SK-N-SH (cell line): ENCODE measurements at regions not wholly inside any gene's neighbourhood (a gene's known extent, or its start where the extent isn't known, plus 50 kb on each side); places are given as distances from the start of the nearest gene placed in this dataset.

ENCODE experiments used
- CTCF ChIA-PET: fragments of 300-600, 350-600 bp; formaldehyde crosslinking; extraction: SDS; loops from one replicate; lab custom pipeline; 2021; lab: Yijun Ruan, JAX
- POLR2A ChIA-PET: fragments of 350-600 bp; sonication (Branson Sonifier 250); formaldehyde crosslinking; extraction: SDS; loops from one replicate; lab custom pipeline; 2020; ENCODE audit warnings: antibody characterized with exemption, inconsistent platforms; lab: Yijun Ruan, JAX
- DNase-seq: peaks from one replicate; pipeline ENCODE4 v3.0.0; 2012
- H2AFZ ChIP-seq: fragments of 200-600 bp; sonication (generic); 2 replicates; pipeline ENCODE4 v1.8.1; 2016; ENCODE audit warnings: antibody characterized with exemption, mild to moderate bottlenecking, low read depth
- H3F3A ChIP-seq: fragments of 200-600 bp; sonication (generic); replicated peaks from 2 replicates; pipeline ENCODE3; 2016; ENCODE audit warnings: antibody characterized with exemption, mild to moderate bottlenecking; ENCODE audit not compliant: insufficient read depth
- H3K27ac ChIP-seq, 2 experiments: fragments of 200-500 bp in 1 of 2; fragments of 200-600 bp in 1 of 2; sonication (Bioruptor generic) in 1 of 2; sonication (generic), shearing (Covaris generic) in 1 of 2; 2 replicates each; pipeline versions ENCODE4 v1.5.1 to v1.6.1; 2014 to 2016; ENCODE audit warnings: low read depth in 2 of 2, inconsistent platforms in 1 of 2, low read length in 1 of 2, mild to moderate bottlenecking in 1 of 2, mixed read lengths in 1 of 2
- H3K27me3 ChIP-seq: fragments of 200-600 bp; sonication (generic), shearing (Covaris generic); 2 replicates; pipeline ENCODE4 v1.6.1; 2016; ENCODE audit warnings: mixed run types; ENCODE audit not compliant: insufficient read depth
- H3K36me3 ChIP-seq, 2 experiments: fragments of 200-500 bp in 1 of 2; fragments of 200-600 bp in 1 of 2; sonication (Bioruptor generic) in 1 of 2; sonication (generic) in 1 of 2; replicated peaks in 1 of 2; 2 replicates each; pipeline versions ENCODE3 to v1.5.1; 2014 to 2016; ENCODE audit warnings: low read length in 1 of 2, mild to moderate bottlenecking in 1 of 2; ENCODE audit not compliant: insufficient read depth in 2 of 2, control insufficient read depth in 1 of 2
- H3K4me1 ChIP-seq, 2 experiments: fragments of 200-500 bp in 1 of 2; fragments of 200-600 bp in 1 of 2; sonication (Bioruptor generic) in 1 of 2; sonication (generic), shearing (Covaris generic) in 1 of 2; 2 replicates each; pipeline versions ENCODE4 v1.5.1 to v1.6.1; 2014 to 2016; ENCODE audit warnings: low read depth in 1 of 2, low read length in 1 of 2, mixed run types in 1 of 2; ENCODE audit not compliant: insufficient read depth in 2 of 2, control insufficient read depth in 1 of 2
- H3K4me2 ChIP-seq: fragments of 200-600 bp; sonication (generic), shearing (Covaris generic); 2 replicates; pipeline ENCODE4 v1.6.1; 2017; ENCODE audit warnings: mixed run types
- H3K4me3 ChIP-seq, 2 experiments: fragments of 200-500 bp in 1 of 2; fragments of 200-600 bp in 1 of 2; sonication (Bioruptor generic) in 1 of 2; sonication (generic), shearing (Covaris generic) in 1 of 2; 2 replicates each; pipeline versions ENCODE4 v1.5.1 to v1.8.1; 2014 to 2016; ENCODE audit warnings: low read depth in 2 of 2, inconsistent platforms in 1 of 2, low read length in 1 of 2, mild to moderate bottlenecking in 1 of 2, mixed read lengths in 1 of 2, moderate library complexity in 1 of 2
- H3K79me2 ChIP-seq: fragments of 200-600 bp; sonication (generic); 2 replicates; pipeline ENCODE4 v1.8.1; 2017; ENCODE audit warnings: mild to moderate bottlenecking; ENCODE audit not compliant: insufficient read depth
- H3K9ac ChIP-seq: fragments of 200-600 bp; sonication (generic); 2 replicates; pipeline ENCODE4 v1.6.1; 2017; ENCODE audit warnings: mixed run types
- H3K9me2 ChIP-seq: fragments of 200-600 bp; sonication (generic); 2 replicates; pipeline ENCODE4 v1.6.1; 2017; ENCODE audit warnings: mixed run types
- H3K9me3 ChIP-seq: fragments of 200-600 bp; sonication (generic); 2 replicates; pipeline ENCODE4 v1.6.1; 2017; ENCODE audit warnings: mixed run types, mild to moderate bottlenecking, moderate library complexity
- H4K20me1 ChIP-seq: fragments of 200-600 bp; sonication (generic); 2 replicates; pipeline ENCODE4 v1.6.1; 2017; ENCODE audit warnings: mild to moderate bottlenecking, mixed run types; ENCODE audit not compliant: insufficient read depth
- CHD2 ChIP-seq: fragments of 150-350 bp; IDR thresholded peaks from 2 replicates; pipeline ENCODE4 v1.6.1; 2018; ENCODE audit warnings: low read length; ENCODE audit not compliant: partially characterized antibody
- EZH2phosphoT487 ChIP-seq: fragments of 200-600 bp; sonication (generic); IDR thresholded peaks from 2 replicates; pipeline ENCODE4 v1.6.1; 2017; ENCODE audit warnings: low read depth, mixed run types, mild to moderate bottlenecking, antibody characterized with exemption, moderate library complexity, borderline replicate concordance
- FOSL2 ChIP-seq: IDR thresholded peaks from 2 replicates; pipeline ENCODE4 v1.4.0; 2012; ENCODE audit warnings: low read depth, mild to moderate bottlenecking, moderate library complexity, borderline replicate concordance
- GABPA ChIP-seq: IDR thresholded peaks from 2 replicates; pipeline ENCODE4 v1.4.0; 2012; ENCODE audit warnings: low read depth, mild to moderate bottlenecking
- GATA2 ChIP-seq: sonication (generic); formaldehyde crosslinking; IDR thresholded peaks from 2 replicates; pipeline ENCODE4 v1.5.0; 2020; ENCODE audit warnings: mild to moderate bottlenecking, missing genetic modification reagents
- IRF3 ChIP-seq: fragments of 150-350 bp; IDR thresholded peaks from 2 replicates; pipeline ENCODE4 v1.6.1; 2016; ENCODE audit warnings: mild to moderate bottlenecking, low read depth, low read length
- JUND ChIP-seq: IDR thresholded peaks from 2 replicates; pipeline ENCODE4 v1.4.0; 2012
- MAX ChIP-seq: IDR thresholded peaks from 2 replicates; pipeline ENCODE4 v1.4.0; 2012; ENCODE audit warnings: low read depth
- MEF2A ChIP-seq: IDR thresholded peaks from 2 replicates; pipeline ENCODE4 v1.4.0; 2012; ENCODE audit warnings: low read depth, borderline replicate concordance
- MXI1 ChIP-seq: IDR thresholded peaks from 2 replicates; pipeline ENCODE4 v1.6.1; 2012; ENCODE audit warnings: mild to moderate bottlenecking, low read depth, low read length, improper control_type of control experiment
- POLR2AphosphoS5 ChIP-seq: IDR thresholded peaks from 2 replicates; pipeline ENCODE4 v1.6.1; 2012; ENCODE audit warnings: low read depth, low read length
- RCOR1 ChIP-seq: fragments of 150-350 bp; IDR thresholded peaks from 2 replicates; pipeline ENCODE4 v1.6.1; 2017; ENCODE audit warnings: antibody characterized with exemption, low read length
- REST ChIP-seq: IDR thresholded peaks from 2 replicates; pipeline ENCODE4 v1.6.1; 2012; ENCODE audit warnings: mild to moderate bottlenecking, low read depth, low read length, moderate library complexity
- SIN3A ChIP-seq: IDR thresholded peaks from 2 replicates; pipeline ENCODE4 v1.6.1; 2012; ENCODE audit warnings: low read depth, mild to moderate bottlenecking, low read length, moderate library complexity, borderline replicate concordance
- SMC3 ChIP-seq: IDR thresholded peaks from 2 replicates; pipeline ENCODE4 v1.6.1; 2012; ENCODE audit warnings: low read depth, low read length, improper control_type of control experiment
- TAF1 ChIP-seq: IDR thresholded peaks from 2 replicates; pipeline ENCODE4 v1.6.1; 2012; ENCODE audit warnings: low read depth, mild to moderate bottlenecking, low read length, moderate library complexity, borderline replicate concordance
- TEAD4 ChIP-seq: IDR thresholded peaks from 2 replicates; pipeline ENCODE4 v1.4.0; 2012; ENCODE audit warnings: mild to moderate bottlenecking, borderline replicate concordance; ENCODE audit not compliant: insufficient read depth
- WGBS: methylation state at CpG from one replicate; pipeline ENCODE4 v1.1.6; 2017; ENCODE audit warnings: low lambda C conversion rate; 5-methylcytosine and 5-hydroxymethylcytosine counted together
- TF ChIP-seq, protein P1 (sequence below): IDR thresholded peaks from 2 replicates; pipeline ENCODE4 v1.4.0; 2012; ENCODE audit warnings: low read depth, borderline replicate concordance

GRCh38 chr1:219488275-219488674 is 124.6 kb downstream of the ZC3H11B start (continued):
- TF ChIP-seq GATA2: no peak
- no peak for TF ChIP-seq TEAD4
- no peak for TF ChIP-seq POLR2AphosphoS5
- TF ChIP-seq SMC3: no peak
- TF ChIP-seq GABPA: no peak
- TF ChIP-seq IRF3: no peak
- TF ChIP-seq, protein P1, sequence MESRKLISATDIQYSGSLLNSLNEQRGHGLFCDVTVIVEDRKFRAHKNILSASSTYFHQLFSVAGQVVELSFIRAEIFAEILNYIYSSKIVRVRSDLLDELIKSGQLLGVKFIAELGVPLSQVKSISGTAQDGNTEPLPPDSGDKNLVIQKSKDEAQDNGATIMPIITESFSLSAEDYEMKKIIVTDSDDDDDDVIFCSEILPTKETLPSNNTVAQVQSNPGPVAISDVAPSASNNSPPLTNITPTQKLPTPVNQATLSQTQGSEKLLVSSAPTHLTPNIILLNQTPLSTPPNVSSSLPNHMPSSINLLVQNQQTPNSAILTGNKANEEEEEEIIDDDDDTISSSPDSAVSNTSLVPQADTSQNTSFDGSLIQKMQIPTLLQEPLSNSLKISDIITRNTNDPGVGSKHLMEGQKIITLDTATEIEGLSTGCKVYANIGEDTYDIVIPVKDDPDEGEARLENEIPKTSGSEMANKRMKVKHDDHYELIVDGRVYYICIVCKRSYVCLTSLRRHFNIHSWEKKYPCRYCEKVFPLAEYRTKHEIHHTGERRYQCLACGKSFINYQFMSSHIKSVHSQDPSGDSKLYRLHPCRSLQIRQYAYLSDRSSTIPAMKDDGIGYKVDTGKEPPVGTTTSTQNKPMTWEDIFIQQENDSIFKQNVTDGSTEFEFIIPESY: no peak

GRCh38 chr1:219483530-219483929 is 129.4 kb downstream of the ZC3H11B start:
- H3K27me3 ChIP-seq: no peaks in the 10 kb centered on the region
- TF ChIP-seq CHD2 (no peak), GABPA (no peak), EZH2phosphoT487 (no peak), MAX (no peak), RCOR1 (no peak), POLR2AphosphoS5 (no peak), SMC3 (no peak), TAF1 (no peak), REST (no peak), MEF2A (no peak), SIN3A (no peak), FOSL2 (no peak), IRF3 (no peak), MXI1 (no peak), JUND (no peak)
- no peaks in the 10 kb centered on the region for H3K4me1 ChIP-seq
- H3F3A ChIP-seq: no peaks in the 10 kb centered on the region
- H3K4me3 ChIP-seq: no peak overlapping the region
- DNase-seq: no peak
- 100% methylated on average over 1 of the region's 1 CpG for WGBS
- no peaks in the 10 kb centered on the region for H3K9me2 ChIP-seq
- CTCF ChIA-PET: interaction anchor here (1.2 kb wide), 1 partner anchor 8 kb away, joined by 3 read pairs; no protein-coding TSS in a partner anchor
- H2AFZ ChIP-seq: no peak overlapping the region
- no peak overlapping the region for H3K4me2 ChIP-seq
- no peak overlapping the region for H3K27ac ChIP-seq
- no peak overlapping the region for H3K9ac ChIP-seq
- no peaks in the 10 kb centered on the region for H3K79me2 ChIP-seq
- POLR2A ChIA-PET: no interaction called here
- H4K20me1 ChIP-seq: no peaks in the 10 kb centered on the region
- H3K9me3 ChIP-seq: no peaks in the 10 kb centered on the region
- H3K36me3 ChIP-seq: no peaks in the 10 kb centered on the region
